GM19328 (cell line): ENCODE measurements at regions not wholly inside any gene's neighbourhood (a gene's known extent, or its start where the extent isn't known, plus 50 kb on each side); places are given as distances from the start of the nearest gene placed in this dataset.
"Not testable (repeated sequence)": the region's sequence is repeated elsewhere in the genome, so short reads cannot be mapped to it uniquely, and the experiment has no call there.

ENCODE experiments used
- ATAC-seq: cut with Tn5 transposase; IDR thresholded peaks from one replicate; pipeline ENCODE4 v1.9.1; 2021; ENCODE audit warnings: mild to moderate bottlenecking, moderate library complexity; ENCODE audit not compliant: unreplicated experiment

DNA sequence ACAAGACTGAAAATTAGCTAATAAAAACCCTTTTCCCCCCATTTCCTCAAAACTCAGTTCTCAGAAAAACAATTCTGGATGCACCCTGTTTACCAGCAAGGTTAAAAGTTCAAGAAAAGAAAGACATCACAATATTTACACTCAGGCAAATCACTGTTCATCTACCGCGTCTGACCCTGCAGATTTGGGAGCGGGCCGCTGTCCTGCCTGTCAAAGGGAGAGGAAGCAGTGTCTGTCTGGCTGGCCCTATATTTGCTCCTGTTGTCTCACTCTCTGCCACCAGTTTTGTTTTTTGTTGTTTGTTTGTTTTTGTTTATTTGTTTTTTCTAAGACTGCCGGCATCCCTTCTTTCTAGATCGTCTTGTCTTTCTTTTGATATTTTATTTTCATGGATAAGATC lies 299.4 kb downstream of the BCL2L11 start:
- ATAC-seq: not testable (repeated sequence)

DNA sequence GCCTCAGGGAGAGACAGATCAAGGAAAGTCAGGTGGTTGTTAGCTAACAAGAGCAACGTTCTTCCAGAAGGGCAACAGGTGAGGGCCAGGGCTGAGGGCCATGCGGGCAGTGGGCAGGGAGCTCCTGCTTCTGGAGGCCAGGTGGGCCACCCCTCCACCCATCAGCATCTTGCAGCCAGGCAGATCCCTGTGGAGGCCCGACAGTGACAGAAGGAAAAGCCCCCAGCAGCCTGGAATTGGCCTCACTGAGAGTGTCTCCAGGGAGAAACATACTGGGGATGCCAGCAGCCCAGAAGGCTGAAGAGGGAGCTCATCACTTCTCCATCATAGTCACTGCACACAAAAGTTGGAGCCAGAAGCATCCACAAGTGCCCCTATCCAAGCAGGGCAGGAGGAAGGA lies 300.1 kb downstream of the BCL2L11 start:
- ATAC-seq: not testable (repeated sequence)

DNA sequence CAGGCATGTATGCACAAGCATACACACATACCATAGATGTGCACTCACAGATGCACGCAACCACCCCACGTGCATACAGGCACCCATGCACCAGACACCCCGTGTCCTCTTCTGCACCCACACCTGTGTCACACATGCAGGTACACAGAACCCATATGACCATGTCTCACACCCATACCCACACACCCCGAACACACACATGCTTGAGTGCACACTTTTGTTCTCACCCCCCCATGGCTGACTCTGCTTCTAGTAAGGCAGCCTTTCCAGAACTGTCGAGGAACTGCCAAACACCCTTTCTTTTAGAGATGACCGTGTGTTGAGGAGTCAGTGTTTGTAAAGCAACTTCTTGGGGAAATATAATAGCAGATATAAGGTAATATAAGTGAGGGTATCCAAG lies 301.2 kb downstream of the BCL2L11 start:
- ATAC-seq: not testable (repeated sequence)

DNA sequence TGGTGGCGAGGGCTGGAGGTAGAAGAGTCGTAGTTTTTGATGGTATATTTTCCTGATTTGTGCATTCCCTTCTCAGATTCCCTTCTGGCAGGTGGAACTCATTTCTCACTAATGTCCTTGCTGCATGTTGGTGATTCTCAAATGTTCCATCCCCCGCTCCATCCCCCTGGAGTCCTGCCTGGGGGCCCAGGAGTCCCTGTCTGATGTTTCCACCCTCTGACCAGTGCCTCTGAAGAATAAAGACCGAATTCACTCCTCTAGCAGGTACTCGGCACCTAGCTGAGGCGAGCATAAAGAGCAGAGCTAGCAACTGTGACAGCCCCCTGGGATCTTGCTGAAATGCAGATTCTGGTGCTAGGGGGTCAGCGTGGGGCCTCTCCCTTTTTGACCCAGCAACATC lies 301.8 kb downstream of the BCL2L11 start:
- not testable (repeated sequence) for ATAC-seq

DNA sequence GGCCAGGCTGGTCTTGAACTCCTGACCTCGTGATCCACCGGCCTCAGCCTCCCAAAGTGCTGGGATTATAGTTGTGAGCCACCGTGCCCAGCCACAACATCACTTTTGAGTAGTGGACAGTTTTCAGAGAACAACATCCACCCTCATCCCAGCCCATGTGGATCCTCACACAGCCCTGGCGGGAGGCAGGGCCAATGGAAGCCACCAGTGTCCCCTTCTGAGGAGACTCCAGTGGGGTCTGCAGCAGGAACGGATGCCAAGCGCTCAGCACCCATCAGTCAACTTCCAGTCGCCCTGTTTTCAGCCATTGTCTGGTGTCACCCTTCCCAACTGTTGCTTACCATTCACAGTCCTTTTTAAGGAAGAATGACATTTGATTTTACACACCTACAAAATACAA lies 302.5 kb downstream of the BCL2L11 start:
- ATAC-seq: not testable (repeated sequence)

DNA sequence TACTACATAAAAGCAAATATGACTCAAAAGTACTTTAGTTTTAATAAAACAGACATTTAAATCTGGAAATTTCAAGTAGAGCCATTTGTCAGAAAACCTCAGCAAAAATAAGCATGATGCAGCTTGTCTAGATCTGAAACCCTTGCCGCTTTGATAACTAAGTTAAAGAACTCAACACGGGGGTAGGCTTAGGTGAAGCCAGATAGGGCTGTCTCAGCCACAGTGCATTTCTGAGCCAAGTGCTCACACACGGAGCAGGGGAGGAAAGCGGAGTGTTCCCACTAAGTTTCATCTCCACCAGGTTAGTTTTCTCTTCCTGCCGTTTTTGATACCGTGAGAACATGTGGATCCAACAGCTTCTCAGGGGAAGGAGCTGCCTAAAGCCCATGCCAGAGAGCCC lies 303.5 kb downstream of the BCL2L11 start:
- ATAC-seq: not testable (repeated sequence)

DNA sequence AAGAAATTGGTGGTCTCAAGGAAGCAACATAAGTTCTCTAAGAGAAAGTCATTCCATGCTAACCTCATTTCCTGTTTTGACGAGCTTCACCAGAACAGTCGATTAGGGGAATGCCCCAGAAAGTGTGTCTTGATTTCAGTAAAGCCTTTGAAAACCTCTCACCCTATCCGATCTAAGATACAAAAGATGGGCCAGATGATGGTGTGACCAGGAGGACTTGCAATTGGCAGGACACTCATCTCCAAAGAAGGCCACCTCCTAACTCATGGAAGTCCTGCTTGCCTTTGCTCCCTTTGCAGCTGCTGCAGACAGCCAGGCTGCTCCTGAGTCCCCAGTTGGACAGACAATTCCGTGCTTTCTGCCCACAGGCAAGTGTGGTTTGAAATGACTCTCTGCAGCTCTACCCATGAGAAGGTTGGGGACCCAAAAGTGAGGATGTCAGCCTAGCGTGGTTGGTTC lies 304.2 kb downstream of the BCL2L11 start:
- not testable (repeated sequence) for ATAC-seq

DNA sequence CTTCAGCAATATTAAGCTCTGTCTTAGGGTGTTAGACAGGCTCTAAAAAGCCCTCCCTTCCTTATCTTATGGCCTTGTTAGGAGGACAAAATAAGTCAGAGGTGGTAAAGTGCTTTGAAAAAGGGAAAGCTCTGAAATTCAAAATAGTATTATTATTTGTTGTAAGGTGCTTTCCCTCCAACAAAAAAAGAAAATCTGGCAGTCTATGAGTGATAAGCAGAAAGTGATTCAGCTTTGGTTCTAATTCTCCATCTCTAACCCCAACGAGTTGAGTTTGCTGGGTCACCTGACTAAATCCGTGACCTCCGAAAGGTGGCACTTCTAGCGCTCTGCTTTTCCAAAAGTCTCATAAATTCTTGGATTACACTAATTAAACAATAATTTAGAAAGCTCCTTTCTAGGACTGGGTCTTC lies 305.1 kb downstream of the BCL2L11 start:
- ATAC-seq: not testable (repeated sequence)

DNA sequence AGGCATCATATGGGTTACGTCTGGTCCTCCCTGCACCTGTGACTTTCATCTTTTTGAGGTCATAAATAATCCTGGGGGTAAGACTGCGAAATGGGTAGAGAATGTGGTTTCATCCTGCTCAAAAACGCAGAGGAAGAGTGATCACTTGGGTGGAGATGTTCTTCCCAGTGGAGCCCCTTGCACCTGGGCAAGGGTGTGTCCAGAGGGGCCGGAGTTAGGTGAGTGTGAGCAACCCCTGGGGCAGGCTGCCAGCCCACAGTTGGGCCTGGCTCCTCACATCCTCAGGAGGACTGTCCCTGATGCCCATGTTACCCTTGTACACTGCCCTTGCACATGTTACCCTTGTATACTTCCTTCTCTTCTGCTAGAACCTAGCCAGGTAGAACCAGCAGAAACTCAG lies 306.6 kb downstream of the BCL2L11 start:
- not testable (repeated sequence) for ATAC-seq

DNA sequence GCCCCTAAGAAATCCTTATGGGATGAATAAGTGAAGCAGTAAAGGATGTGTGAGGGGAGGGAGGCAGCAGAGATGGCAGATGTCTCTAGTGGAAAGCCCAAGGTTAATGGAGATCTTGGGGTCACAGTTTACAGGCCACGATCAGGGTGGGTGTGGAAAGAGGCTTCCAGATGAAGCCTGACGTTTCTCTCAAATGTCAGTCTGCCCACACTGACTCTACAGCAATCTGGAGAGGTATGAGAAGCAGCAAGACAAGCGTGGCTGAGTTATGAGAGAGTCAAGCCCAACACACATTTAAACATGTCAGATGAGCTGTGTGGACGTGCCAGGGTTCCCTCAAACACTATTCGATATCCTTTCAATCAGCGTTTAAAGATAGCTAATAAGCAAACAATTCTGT lies 308.2 kb downstream of the BCL2L11 start:
- ATAC-seq: not testable (repeated sequence)

DNA sequence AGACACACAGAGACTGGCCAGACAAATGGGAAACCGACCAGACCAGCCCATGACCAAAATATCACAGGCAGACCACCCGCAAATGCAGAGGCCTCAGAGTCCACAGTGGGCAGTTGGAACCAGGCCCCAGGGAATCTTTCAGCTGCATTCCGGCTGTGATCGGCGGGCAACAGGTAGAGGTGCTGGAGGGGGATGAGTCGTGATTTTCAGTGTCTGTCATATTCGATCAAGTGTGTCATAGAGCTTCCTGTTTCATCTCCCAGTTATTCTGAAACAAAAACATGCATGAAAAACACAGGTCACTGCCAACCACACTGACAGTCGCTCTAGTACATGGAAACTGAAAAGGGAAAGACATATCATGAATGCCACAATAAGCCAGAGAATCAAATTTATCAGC lies 308.6 kb downstream of the BCL2L11 start:
- peak; percentile 39 for ATAC-seq

DNA sequence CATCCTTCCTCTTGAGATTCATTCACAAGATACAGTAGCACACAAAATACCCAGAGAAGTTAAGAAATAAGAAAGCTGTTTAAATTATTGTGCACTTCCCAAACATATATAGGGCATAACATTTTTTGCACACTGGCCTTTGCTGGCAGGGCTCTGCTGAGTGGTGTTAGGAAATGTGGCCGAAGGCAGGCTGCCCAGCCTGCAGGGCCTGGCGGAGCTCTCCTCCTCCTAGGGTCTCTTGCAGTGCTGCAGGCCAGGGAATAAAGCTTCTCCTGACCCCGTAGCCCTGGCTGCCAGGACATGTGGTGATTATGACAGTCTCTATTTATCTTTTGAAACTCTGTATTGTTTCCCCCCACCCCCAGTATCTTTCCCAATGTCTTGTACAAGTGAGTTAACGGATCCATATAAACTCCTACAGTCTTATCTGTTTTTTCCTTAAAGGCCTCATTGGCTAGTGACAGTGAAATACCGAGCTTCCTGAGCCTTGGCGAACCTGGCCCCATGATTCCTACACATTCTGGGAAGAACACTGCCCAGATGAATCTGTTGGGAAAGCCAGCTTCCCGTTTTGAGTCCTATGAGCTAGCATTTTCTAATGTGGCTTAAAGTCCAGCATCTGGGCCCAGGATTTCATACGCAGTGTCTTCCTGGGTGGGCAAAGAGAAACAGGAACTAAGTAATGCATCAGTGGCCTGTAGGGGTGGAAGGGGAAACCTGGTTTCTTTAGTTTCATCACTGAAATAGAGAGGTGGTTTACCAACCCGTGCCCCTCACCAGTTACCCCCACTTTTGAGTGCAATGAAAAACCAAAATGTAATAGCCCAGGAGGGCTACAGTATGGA lies 310.3 kb downstream of the BCL2L11 start:
- peak; percentile 59 for ATAC-seq

DNA sequence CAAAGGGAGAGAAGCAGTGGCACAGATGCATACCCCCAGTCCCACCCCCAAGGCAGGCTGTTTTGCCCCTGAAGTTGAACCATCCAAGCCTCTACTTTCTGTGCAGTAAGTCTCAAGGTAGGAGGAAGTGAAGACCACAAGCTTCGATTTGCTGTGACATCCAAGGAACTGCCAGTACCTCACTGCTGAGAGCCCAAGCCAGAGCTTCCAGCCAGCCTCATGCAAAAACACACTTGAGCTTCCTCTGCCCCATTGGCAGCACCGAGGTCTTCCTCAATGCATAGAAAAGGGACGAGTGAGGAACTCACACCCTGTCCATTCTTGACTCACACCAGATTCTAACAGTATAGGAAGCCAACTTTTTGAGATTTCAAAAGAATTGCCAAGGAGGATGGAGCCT lies 311.7 kb downstream of the BCL2L11 start:
- not testable (repeated sequence) for ATAC-seq

DNA sequence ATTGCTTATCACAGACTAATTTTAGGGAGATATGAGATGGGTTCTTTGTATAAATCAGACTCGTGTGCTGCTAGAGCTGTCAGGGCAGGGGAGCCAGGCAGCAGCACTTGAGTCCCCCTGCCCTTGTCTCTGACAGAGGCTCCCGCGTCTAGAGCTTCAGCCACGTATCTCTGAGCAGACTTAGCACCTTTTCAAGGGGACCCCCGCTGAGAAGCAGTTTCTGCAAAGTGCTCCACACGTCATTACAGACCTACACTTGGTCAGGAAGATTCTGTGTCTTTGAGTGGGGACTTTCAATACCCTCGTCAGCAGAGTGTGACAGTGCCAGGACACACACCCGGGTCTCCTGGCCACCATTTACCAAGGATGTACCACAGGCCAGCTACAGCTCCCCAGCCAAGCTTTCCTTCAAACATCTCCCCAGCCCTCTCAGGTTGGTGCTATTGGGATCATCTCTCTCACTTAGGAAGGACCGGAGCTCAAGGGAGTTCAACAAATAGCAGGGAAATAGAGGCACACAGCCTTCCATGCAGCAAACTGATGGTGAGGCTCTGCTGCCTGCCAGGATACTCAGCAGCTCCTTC lies 312.3 kb downstream of the BCL2L11 start:
- ATAC-seq: not testable (repeated sequence)

DNA sequence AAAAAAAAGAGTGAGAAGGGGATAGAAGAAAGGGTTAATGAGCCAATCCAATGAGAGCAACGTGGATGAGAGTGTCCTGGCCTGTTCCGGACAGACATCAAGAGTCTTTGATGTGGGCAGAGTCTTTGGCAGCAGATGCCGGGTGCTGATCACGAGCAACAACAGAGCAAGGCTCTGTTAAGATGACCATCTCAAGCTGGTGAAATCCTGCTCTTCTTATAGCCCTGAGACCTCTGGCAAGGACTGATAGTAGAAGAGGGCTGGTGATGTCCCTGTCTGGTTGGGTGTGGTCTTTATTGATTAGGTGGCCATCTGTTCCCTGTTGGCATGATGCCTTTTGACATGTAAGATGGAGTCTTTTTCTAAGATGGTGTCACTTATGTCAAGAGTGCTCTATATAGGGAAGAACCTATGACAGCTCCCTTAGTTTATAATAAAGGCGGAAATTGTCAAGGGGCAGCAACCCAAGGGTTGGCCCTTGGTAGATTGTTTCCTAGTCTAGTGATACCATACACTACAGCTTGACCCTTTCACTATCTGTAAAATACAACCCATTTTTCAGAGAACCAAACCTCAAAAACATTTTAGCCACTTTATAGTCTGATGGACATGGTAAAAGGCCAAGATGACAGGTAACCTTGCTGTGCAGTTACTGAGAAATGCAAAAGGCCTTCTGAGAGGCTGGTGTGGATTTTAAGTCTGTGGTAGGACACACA lies 313.3 kb downstream of the BCL2L11 start:
- ATAC-seq: not testable (repeated sequence)

DNA sequence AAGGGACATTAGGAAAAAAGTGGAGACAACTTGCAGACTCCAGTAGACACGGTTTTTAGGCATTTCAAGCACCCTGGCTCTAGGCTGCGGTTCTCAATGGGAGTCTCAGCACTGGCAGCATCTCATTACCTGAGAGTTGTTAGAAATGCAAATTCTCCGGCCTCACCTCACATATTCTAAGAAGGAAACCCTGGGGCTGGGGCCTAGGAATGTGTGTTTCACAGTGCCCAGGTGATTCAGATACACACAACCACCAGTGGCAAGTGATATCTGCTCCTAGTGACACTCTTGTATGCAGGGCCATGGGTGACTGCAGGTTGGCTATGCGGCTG lies 313.9 kb downstream of the BCL2L11 start:
- not testable (repeated sequence) for ATAC-seq

DNA sequence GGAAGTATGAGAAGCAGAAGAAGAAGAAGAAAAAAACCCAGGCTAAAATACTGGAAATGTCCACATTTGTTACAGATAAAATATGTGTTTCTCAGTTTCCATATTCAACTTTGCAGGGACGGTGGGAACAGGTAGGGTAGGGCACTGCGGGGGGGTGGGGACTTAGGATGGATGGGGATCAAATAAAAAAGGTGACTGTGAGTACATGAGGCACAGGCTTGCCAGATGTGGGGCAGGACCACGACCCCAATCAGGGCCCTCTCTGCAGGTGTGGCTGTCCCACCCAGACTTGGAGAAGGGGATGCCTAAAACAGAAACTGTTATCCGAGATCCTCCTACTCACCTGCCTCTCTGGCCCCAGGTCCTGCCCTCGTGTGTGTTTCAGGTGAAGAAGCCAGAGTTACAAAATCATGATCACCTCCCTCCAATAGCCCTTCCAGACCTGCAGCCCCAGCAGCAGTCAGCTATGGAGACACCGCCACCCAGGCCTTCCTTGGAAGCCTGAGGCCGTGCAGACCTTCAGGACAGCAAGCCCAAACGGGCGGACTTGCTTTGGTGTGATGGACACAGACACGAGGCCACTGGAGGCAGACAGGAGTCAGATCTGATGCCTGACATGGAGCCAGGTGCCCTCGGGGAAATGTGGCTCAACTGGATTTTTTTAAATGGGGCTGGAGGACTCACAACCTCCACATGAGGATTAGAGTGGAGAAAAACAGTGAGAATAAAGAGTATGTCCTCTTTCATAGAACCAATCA lies 315.0 kb downstream of the BCL2L11 start:
- not testable (repeated sequence) for ATAC-seq

DNA sequence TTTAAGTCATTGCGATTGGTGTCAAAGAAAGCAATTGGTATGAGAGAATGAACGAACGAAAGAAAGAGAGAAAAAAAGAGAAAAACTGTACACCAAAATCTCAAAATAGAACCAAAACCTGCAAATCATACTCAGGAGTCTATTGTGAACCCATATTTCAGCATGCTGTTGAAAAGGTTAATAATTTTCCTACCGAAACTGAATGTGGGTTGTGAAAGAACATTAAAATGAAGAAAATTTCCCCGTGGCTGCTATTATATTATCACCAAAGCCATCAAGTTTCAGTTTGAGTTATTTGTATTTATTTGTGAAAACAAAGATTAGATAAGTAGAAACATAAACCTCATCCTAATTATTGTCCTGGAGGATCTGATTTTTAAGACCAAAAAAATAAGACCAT lies 315.7 kb downstream of the BCL2L11 start:
- ATAC-seq: not testable (repeated sequence)

DNA sequence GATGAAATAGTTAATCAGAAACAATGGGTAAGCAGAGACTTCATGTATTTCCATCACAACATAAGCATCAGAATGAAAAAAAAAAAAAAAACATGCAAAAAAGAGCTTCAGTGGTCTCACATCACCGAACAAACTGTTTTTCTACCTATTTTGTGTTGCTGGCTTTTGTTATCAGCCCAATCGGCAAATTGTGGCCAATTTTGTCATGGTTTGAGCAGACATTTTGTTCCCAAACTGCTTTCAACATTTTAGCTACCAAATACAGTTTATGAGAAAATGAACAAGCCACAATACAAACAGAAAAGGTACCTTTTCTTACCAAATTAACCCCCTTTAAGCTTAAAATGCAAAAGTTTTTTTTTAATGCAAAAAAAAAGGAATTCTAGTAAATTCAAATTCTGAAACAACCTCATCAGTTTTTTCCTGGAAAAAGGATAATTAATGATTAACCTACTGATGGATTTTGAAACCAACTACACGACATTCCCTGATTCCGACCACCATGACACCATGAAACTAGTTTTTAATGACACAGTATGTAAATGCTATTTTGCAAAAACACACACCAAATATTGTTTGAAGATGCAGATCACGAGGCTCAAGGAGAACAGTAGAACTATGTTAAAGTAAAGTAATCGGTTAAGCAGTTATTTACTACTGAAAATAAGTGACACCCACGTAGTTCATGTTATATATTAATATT lies 316.7 kb downstream of the BCL2L11 start:
- not testable (repeated sequence) for ATAC-seq

DNA sequence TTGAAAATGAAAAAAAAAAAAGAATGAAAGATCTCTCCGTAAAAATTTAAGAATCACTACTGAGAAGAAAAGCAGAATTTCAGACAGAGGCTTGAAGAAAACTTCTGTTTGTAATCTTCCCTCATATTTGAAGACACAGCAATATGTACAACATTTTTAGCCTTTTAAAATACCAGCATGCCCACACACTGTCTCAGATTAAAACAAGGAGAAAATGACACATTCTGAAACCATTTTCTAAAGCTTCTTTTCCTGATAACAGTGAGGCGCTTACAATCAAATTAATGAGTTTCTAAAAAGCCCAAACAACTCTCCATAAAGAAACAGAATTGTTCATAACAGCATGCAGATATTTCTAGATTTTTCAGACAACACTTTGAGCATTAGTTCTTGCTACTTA lies 317.4 kb downstream of the BCL2L11 start:
- not testable (repeated sequence) for ATAC-seq
